ENCODE measurements at regions not wholly inside any gene's neighbourhood (a gene's known extent, or its start where the extent isn't known, plus 50 kb on each side); places are given as distances from the start of the nearest gene placed in this dataset.

DNA sequence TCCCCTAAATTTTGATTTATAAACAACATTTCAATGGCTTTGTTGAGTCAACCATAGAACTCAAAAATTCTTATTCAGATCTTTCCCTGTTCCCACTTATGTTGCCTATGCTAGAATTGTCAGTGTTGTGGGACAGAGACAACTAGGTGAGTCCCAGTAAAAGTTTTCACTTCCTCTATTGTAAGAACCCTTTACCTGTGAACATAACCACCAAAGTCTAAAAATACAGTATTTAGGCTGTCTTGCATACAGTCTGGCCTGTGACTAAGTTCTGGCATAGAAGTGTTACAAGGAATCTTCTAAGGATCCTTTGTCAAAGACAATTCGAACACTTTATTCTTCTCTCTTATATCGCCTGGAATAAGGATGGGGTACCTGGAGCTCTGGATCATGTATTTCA is 1047.9 kb upstream of the NCAM2 start:
- BruUV-seq (replicated peaks) = no TSS peak
- H3K9me3 ChIP-seq (ENCODE audit: control insufficient read depth, insufficient read depth, low read depth, low read length) = no peaks in the 10 kb centered on the region
- no peaks in the 10 kb centered on the region for H3K36me3 ChIP-seq (ENCODE audit: control insufficient read depth, insufficient read depth, low read length)
- no peaks in the 10 kb centered on the region for H3K27me3 ChIP-seq (ENCODE audit: control insufficient read depth, insufficient read depth, low read length)
- no peak for DNase-seq (ENCODE audit: low read depth, low spot score)
- H3K4me3 ChIP-seq (ENCODE audit: low read depth in 2 of 2, low read length in 2 of 2) = no peak overlapping the region
- POLR2A ChIA-PET = no interaction called here
- H3K27ac ChIP-seq (ENCODE audit: low read length) = no peak overlapping the region
- in situ Hi-C loops (cut with HindIII; ENCODE audit: low pct_unique_long_range_greater_than_20kb, low sequenced_read_pairs) = no loop called here
- H3K4me1 ChIP-seq (ENCODE audit: control insufficient read depth, insufficient read depth, low read length) = no peaks in the 10 kb centered on the region
- no peak for ATAC-seq
- TF ChIP-seq SIN3A (IDR thresholded peaks at IDR 0.05; ENCODE audit: borderline replicate concordance, insufficient read depth, low read depth, low read length) (no peak), TCF7L2 (IDR thresholded peaks at IDR 0.05; ENCODE audit: low read depth, low read length) (no peak), POLR2AphosphoS5 (IDR thresholded peaks at IDR 0.05; ENCODE audit: low read depth, low read length) (no peak)
- TF ChIP-seq, protein P1, sequence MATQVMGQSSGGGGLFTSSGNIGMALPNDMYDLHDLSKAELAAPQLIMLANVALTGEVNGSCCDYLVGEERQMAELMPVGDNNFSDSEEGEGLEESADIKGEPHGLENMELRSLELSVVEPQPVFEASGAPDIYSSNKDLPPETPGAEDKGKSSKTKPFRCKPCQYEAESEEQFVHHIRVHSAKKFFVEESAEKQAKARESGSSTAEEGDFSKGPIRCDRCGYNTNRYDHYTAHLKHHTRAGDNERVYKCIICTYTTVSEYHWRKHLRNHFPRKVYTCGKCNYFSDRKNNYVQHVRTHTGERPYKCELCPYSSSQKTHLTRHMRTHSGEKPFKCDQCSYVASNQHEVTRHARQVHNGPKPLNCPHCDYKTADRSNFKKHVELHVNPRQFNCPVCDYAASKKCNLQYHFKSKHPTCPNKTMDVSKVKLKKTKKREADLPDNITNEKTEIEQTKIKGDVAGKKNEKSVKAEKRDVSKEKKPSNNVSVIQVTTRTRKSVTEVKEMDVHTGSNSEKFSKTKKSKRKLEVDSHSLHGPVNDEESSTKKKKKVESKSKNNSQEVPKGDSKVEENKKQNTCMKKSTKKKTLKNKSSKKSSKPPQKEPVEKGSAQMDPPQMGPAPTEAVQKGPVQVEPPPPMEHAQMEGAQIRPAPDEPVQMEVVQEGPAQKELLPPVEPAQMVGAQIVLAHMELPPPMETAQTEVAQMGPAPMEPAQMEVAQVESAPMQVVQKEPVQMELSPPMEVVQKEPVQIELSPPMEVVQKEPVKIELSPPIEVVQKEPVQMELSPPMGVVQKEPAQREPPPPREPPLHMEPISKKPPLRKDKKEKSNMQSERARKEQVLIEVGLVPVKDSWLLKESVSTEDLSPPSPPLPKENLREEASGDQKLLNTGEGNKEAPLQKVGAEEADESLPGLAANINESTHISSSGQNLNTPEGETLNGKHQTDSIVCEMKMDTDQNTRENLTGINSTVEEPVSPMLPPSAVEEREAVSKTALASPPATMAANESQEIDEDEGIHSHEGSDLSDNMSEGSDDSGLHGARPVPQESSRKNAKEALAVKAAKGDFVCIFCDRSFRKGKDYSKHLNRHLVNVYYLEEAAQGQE (IDR thresholded peaks at IDR 0.05; ENCODE audit: insufficient read depth in 1 of 2, low read depth in 2 of 2, low read length in 1 of 2) = no peak
- TF ChIP-seq, protein P2, sequence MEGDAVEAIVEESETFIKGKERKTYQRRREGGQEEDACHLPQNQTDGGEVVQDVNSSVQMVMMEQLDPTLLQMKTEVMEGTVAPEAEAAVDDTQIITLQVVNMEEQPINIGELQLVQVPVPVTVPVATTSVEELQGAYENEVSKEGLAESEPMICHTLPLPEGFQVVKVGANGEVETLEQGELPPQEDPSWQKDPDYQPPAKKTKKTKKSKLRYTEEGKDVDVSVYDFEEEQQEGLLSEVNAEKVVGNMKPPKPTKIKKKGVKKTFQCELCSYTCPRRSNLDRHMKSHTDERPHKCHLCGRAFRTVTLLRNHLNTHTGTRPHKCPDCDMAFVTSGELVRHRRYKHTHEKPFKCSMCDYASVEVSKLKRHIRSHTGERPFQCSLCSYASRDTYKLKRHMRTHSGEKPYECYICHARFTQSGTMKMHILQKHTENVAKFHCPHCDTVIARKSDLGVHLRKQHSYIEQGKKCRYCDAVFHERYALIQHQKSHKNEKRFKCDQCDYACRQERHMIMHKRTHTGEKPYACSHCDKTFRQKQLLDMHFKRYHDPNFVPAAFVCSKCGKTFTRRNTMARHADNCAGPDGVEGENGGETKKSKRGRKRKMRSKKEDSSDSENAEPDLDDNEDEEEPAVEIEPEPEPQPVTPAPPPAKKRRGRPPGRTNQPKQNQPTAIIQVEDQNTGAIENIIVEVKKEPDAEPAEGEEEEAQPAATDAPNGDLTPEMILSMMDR (IDR thresholded peaks at IDR 0.05) = no peak
- intact Hi-C loops (cut with micrococcal nuclease; ENCODE audit: unreplicated experiment) = no loop called here
- CTCF ChIA-PET = no interaction called here

DNA sequence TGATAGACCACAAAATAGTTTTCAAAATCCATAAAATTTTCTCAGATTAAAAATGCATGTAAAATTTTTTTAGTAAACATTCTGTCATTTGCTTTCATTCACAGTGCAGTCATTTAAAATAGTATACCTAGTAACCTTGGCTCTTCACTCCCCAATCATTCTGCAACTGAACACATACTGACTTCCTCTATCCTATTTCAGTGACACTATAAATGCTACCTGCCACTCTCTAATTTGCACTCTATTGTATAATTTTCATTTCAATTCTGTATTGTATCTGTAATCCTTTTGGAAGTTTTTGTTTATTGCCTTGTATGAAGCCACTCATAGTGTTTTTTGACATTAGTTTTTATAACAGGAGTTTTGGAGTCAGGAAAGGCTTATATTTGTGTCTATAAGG is 1029.1 kb upstream of the NCAM2 start:
- no peaks in the 10 kb centered on the region for H3K36me3 ChIP-seq (ENCODE audit: control insufficient read depth, insufficient read depth, low read length)
- H3K27ac ChIP-seq (ENCODE audit: low read length) = no peak overlapping the region
- in situ Hi-C loops (cut with HindIII; ENCODE audit: low pct_unique_long_range_greater_than_20kb, low sequenced_read_pairs) = no loop called here
- POLR2A ChIA-PET = no interaction called here
- CTCF ChIA-PET = no interaction called here
- no TSS peak for BruUV-seq (replicated peaks)
- H3K4me3 ChIP-seq (ENCODE audit: low read depth in 2 of 2, low read length in 2 of 2) = no peak overlapping the region
- no peak for TF ChIP-seq TCF7L2 (IDR thresholded peaks at IDR 0.05; ENCODE audit: low read depth, low read length)
- TF ChIP-seq, protein P2 (IDR thresholded peaks at IDR 0.05) = no peak
- TF ChIP-seq, protein P1 (IDR thresholded peaks at IDR 0.05; ENCODE audit: insufficient read depth in 1 of 2, low read depth in 2 of 2, low read length in 1 of 2) = no peak
- intact Hi-C loops (cut with micrococcal nuclease; ENCODE audit: unreplicated experiment) = no loop called here
- H3K27me3 ChIP-seq (ENCODE audit: control insufficient read depth, insufficient read depth, low read length) = no peaks in the 10 kb centered on the region
- H3K4me1 ChIP-seq (ENCODE audit: control insufficient read depth, insufficient read depth, low read length) = no peaks in the 10 kb centered on the region
- H3K9me3 ChIP-seq (ENCODE audit: control insufficient read depth, insufficient read depth, low read depth, low read length) = no peaks in the 10 kb centered on the region
- ATAC-seq (no peak), DNase-seq (ENCODE audit: low read depth, low spot score) (no peak)
